HUES6 (cell line): ENCODE measurements at regions not wholly inside any gene's neighbourhood (a gene's known extent, or its start where the extent isn't known, plus 50 kb on each side); places are given as distances from the start of the nearest gene placed in this dataset.

Experiments used
- H3K27ac ChIP-seq: 2 replicates; pipeline ENCODE4 v1.7.0; 2013; ENCODE audit warnings: low read depth, mild to moderate bottlenecking, low read length, inconsistent platforms
- H3K27me3 ChIP-seq: 2 replicates; pipeline ENCODE4 v1.6.1; 2013; ENCODE audit warnings: low read length; ENCODE audit not compliant: control insufficient read depth, insufficient read depth
- H3K36me3 ChIP-seq: 2 replicates; pipeline ENCODE4 v1.6.1; 2013; ENCODE audit warnings: low read length; ENCODE audit not compliant: control insufficient read depth, insufficient read depth
- H3K4me1 ChIP-seq: 2 replicates; pipeline ENCODE4 v1.6.1; 2013; ENCODE audit warnings: low read length; ENCODE audit not compliant: control insufficient read depth, insufficient read depth
- H3K4me3 ChIP-seq: 2 replicates; pipeline ENCODE4 v1.5.1; 2013; ENCODE audit warnings: low read depth, low read length
- H3K9ac ChIP-seq: one replicate; pipeline ENCODE4 v1.6.1; 2013; ENCODE audit warnings: mild to moderate bottlenecking, low read length
- H3K9me3 ChIP-seq: 2 replicates; pipeline ENCODE4 v1.6.1; 2013; ENCODE audit warnings: low read depth, low read length; ENCODE audit not compliant: control insufficient read depth, insufficient read depth

DNA sequence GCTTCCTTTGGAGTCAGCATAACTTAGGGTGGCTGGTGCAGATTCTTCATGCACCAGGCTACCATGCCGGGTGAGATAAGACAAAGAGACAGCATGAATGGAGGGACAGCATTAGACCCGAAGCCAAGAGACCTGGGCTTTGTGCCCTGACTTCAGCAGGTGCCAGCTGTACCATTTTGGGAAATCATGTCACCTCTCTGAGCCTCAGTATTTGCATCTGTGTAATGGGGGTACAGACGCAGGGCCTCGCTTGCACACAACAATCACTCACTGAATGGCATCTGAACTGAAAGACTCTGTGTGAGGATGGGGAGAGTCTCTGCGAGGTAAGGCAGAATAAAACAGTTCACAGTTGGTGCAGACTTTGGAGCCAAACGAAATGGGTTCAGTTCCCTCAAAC is 1053.7 kb downstream of the VRK1 start:
- no peaks in the 10 kb centered on the region for H3K27me3 ChIP-seq
- H3K4me1 ChIP-seq = peaks cover 22% of the 10 kb centered on the region; the same call in 1 of the 2 replicates
- H3K4me3 ChIP-seq = no peak overlapping the region
- H3K36me3 ChIP-seq = no peaks in the 10 kb centered on the region
- no peak overlapping the region for H3K27ac ChIP-seq
- no peak overlapping the region for H3K9ac ChIP-seq
- H3K9me3 ChIP-seq = no peaks in the 10 kb centered on the region

DNA sequence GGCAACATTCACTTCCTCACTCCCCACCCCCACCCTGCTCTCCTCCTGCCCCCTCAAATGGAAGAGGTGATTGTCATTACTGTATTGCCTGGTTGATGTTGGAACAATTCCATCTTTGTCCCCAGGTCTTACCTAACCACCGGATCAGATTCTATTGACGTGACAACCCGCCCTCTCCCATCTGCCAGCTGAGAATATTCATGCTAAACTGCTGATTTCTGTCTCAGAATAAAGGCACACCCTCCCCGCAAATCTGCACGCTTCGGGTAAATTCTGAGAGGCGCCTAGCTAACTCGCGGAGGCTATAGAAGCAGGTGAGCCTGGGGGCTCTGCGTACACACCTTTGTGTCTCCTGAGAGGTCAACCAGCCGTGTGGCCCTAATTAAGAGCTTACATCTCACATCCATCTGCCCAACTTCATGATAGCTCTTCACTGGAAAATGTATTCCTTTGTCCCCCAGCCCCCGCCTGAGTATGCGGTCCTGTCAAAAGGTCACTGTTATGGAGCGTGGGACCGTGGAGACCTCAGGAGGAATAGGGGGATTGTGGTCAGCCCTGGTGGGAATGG is 1054.3 kb downstream of the VRK1 start:
- H3K9me3 ChIP-seq = no peaks in the 10 kb centered on the region
- peaks cover 22% of the 10 kb centered on the region; the same call in 1 of the 2 replicates for H3K4me1 ChIP-seq
- H3K36me3 ChIP-seq = no peaks in the 10 kb centered on the region
- no peak overlapping the region for H3K9ac ChIP-seq
- H3K4me3 ChIP-seq = no peak overlapping the region
- no peak overlapping the region for H3K27ac ChIP-seq
- H3K27me3 ChIP-seq = no peaks in the 10 kb centered on the region

DNA sequence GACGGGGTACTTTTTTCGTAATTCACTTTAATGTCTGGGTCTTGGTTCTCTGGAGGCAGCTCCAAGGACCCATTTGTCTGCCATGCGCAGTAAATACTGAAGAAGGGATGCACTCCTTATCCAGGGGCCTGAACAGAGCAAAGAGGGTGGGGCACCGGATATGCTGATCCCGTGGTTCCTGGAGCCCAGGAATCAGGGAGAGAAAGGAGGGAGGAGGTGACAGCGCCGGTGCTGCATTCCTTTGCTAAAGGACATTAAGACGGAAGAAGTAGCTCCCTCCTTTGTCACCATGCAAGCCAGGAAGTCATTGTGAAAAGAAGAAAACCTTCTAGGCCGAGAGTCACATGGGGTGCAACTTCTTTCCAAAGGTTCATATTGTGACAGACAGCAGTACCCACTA is 1057.7 kb downstream of the VRK1 start:
- Histone ChIP-seq H3K9ac (no peak overlapping the region), H3K27me3 (no peaks in the 10 kb centered on the region), H3K36me3 (no peaks in the 10 kb centered on the region), H3K4me3 (no peak overlapping the region), H3K27ac (no peak overlapping the region), H3K9me3 (no peaks in the 10 kb centered on the region), H3K4me1 (peaks cover 13% of the 10 kb centered on the region; the same call in 1 of the 2 replicates)

DNA sequence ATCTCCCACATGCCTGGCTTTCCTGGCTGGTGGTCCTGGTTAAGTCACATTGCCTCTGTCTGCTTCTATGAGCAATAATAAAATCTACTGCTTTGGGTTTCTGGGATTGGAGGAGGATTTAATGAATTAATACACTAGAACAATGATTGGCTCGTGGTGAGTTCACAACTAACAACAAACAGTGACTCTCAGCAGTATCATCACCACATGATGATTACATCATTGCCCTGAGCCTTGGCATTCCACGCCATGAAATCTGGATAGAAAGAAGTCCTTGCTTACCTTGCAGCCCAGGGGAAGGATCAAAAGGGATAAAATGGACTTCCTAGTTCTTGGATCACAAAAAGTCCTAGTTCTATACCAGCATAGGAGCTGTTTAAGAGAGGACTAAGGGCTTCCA is 1069.0 kb downstream of the VRK1 start:
- Histone ChIP-seq H3K4me1 (peaks cover 15% of the 10 kb centered on the region), H3K27me3 (no peaks in the 10 kb centered on the region), H3K36me3 (no peaks in the 10 kb centered on the region), H3K27ac (peak overlapping the region; percentile 58), H3K9ac (no peak overlapping the region), H3K4me3 (no peak overlapping the region), H3K9me3 (no peaks in the 10 kb centered on the region)

DNA sequence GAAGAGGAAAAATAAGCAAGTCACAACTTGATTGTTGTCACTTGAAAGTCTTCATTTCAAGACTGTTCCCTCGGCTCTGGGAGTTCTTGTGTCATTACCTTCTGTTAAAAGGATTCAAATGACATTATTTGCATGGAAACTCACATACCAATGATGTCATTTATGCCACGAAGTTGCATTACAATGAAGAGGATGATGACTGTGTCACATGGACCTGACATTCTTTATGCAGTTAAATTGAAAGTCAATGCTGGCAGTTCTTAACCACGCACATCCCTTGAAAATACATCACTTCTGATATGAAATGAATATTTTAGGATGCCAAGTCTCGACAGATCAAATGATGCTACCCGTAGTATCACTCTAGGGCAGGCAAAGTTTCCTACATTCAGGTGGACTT is 1069.5 kb downstream of the VRK1 start:
- H3K4me3 ChIP-seq = no peak overlapping the region
- H3K36me3 ChIP-seq = no peaks in the 10 kb centered on the region
- H3K27me3 ChIP-seq = no peaks in the 10 kb centered on the region
- peaks cover 15% of the 10 kb centered on the region for H3K4me1 ChIP-seq
- H3K27ac ChIP-seq = peak overlapping the region; percentile 58; the same call in 1 of the 2 replicates
- no peaks in the 10 kb centered on the region for H3K9me3 ChIP-seq
- no peak overlapping the region for H3K9ac ChIP-seq

DNA sequence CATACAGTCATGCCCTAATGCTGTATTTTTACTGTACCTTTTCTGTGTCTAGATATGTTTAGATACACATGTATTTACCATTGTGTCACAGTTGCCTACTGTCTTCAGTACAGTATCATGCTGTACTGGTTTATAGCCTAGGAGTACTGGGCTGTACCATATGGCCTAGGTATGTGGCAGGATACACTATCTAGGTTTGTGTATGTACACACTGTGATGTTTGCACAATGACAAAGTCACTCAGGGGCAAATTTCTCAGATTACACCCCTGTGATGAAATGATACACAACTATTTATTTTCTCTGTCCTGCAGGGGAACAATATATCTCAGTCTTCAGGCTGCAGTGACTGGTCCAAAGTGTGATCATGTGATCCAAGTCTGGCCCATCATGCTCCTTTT is 1076.1 kb downstream of the VRK1 start:
- Histone ChIP-seq H3K4me3 (no peak overlapping the region), H3K27me3 (no peaks in the 10 kb centered on the region), H3K27ac (no peak overlapping the region), H3K4me1 (no peaks in the 10 kb centered on the region; the same call in 1 of the 2 replicates), H3K36me3 (no peaks in the 10 kb centered on the region), H3K9me3 (no peaks in the 10 kb centered on the region), H3K9ac (no peak overlapping the region)

DNA sequence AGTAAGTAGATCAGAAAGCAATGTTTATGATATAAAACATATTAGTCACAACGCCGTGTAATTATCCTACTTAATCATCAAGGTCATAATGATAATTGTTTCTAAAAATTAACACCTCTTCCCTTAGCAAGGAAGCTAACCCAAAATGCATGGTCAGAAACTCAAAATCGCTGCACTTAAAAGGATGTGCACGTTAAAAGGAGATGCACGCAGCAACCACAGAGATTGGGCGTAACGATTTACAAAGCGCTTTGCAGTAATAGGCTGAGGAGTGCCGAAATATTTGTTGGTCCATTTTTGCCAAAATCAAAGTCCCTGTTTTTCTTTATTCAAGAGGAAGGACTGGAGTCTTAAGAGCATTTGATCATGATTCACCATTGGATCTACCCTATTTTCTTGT is 1077.2 kb downstream of the VRK1 start:
- H3K9ac ChIP-seq = no peak overlapping the region

DNA sequence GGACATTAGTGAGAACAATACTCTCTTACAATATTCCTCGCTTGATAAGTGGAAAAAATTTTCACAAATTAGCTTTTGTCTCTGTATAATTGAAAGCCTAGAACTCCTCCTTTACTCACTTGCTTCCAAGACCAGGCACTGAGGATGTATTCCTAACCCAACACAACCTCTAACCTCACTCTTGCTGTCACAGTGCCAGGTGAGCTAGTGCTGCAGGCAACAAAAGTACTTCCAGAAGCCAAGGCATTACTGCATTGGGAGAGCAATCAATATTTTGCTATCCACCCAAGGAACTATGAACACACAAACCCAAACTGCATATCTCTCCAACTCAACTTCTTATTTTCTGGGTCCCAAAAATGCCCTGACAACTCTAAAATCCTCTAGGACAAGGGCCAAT is 1081.0 kb downstream of the VRK1 start:
- Histone ChIP-seq H3K9ac (no peak overlapping the region), H3K4me3 (no peak overlapping the region), H3K36me3 (no peaks in the 10 kb centered on the region), H3K9me3 (no peaks in the 10 kb centered on the region), H3K27ac (no peak overlapping the region), H3K4me1 (no peaks in the 10 kb centered on the region; the same call in 1 of the 2 replicates), H3K27me3 (no peaks in the 10 kb centered on the region)

More for the DNA sequence above, 1077.2 kb downstream of the VRK1 start:
- Histone ChIP-seq H3K9me3 (no peaks in the 10 kb centered on the region), H3K4me1 (no peaks in the 10 kb centered on the region; the same call in 1 of the 2 replicates), H3K27ac (no peak overlapping the region), H3K27me3 (no peaks in the 10 kb centered on the region), H3K4me3 (no peak overlapping the region), H3K36me3 (no peaks in the 10 kb centered on the region)

DNA sequence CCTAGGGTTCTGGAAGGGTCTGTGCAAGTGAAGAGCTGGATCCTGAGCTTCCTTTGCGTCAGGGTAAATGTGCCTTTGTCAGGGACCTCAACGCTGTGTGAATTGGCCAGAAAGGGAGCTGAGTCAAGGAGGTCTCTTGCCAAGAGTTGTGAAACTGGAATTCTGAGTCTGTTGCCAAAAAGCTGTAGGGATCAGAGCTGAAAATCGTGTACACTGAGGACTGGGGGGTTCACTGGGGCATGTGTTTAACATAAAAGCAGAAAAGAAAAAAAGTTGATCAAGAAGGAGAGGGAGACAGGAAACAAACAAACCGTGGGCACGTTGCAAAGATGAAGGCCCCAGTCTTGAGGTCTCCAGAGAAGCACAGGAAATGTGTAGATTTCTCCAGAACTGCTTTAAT is 1081.5 kb downstream of the VRK1 start:
- H3K9me3 ChIP-seq = no peaks in the 10 kb centered on the region
- no peak overlapping the region for H3K27ac ChIP-seq
- no peak overlapping the region for H3K4me3 ChIP-seq
- no peaks in the 10 kb centered on the region; the same call in 1 of the 2 replicates for H3K4me1 ChIP-seq
- no peak overlapping the region for H3K9ac ChIP-seq
- no peaks in the 10 kb centered on the region for H3K36me3 ChIP-seq
- no peaks in the 10 kb centered on the region for H3K27me3 ChIP-seq

DNA sequence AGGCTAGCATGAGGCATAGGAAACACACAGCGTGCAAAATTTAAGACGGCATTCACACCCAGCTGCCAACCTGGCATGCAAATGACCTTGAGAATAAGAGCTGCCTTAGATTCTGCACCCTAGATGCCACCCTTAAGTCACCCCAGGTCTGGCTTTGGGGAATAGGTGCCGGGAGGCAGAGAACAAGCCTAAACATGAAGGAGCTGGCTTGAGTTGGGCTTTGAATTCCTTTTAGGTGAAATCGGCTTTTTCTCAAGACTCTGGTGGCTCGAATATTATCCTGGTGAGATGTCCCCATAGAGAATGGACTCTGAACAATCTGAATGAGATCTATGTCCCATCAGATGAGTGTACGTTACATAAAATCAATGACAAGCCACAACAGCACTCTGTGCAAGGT is 1090.5 kb downstream of the VRK1 start:
- H3K9me3 ChIP-seq = 0 out of 2 replicates have a peak, but pooled peaks cover 6% of the 10 kb centered on the region
- H3K27ac ChIP-seq = no peak overlapping the region
- H3K9ac ChIP-seq = no peak overlapping the region
- H3K36me3 ChIP-seq = no peaks in the 10 kb centered on the region
- no peak overlapping the region for H3K4me3 ChIP-seq
- no peaks in the 10 kb centered on the region for H3K27me3 ChIP-seq
- peaks cover 10% of the 10 kb centered on the region for H3K4me1 ChIP-seq

DNA sequence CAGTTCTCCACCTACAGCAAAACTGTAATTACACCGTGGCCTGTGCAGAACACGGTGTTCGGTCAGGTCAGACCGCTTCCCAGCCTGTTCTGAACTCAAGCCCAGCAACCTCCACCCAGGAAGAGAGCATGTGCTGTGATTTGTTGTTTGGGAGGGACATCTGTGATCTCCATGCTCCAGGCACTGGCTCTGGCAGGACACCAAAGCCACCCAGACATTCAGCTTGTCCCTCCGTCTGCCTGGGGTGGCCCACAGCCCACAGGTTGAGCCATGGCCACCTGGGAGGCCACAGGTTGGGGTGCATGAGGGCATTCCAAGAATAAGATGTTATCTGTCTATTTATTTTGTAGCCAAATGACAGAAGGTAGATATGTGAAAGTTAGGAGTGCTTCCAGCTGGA is 1091.1 kb downstream of the VRK1 start:
- no peak overlapping the region for H3K4me3 ChIP-seq
- H3K27ac ChIP-seq = no peak overlapping the region
- H3K4me1 ChIP-seq = peaks cover 12% of the 10 kb centered on the region
- H3K27me3 ChIP-seq = no peaks in the 10 kb centered on the region
- H3K9me3 ChIP-seq = 0 out of 2 replicates have a peak, but pooled peaks cover 6% of the 10 kb centered on the region
- H3K36me3 ChIP-seq = no peaks in the 10 kb centered on the region
- no peak overlapping the region for H3K9ac ChIP-seq
